Heart right ventricle (tissue), 16 donors: ENCODE measurements at regions not wholly inside any gene's neighbourhood (a gene's known extent, or its start where the extent isn't known, plus 50 kb on each side); places are given as distances from the start of the nearest gene placed in this dataset.

Source experiments
- ATAC-seq, 8 donors: fragments of 200-7000 bp; cut with Tn5 transposase; one replicate each; pipeline ENCODE4 v1.9.1; 2020; ENCODE audit warnings: mild to moderate bottlenecking in 8 of 8, moderate library complexity in 8 of 8, moderate number of reproducible peaks in 1 of 8
- DNase-seq, 2 donors: peaks; one replicate each; pipeline ENCODE4 v3.0.0-alpha.2; 2020
- H3K27ac ChIP-seq, 10 donors: fragments of 200-600 bp; sonication (generic) in 2 of 10; one replicate each; pipeline versions ENCODE4 v1.5.0 to v1.8.0; 2020 to 2022; ENCODE audit warnings: mild to moderate bottlenecking in 3 of 10
- H3K27me3 ChIP-seq, 7 donors: fragments of 200-600 bp; one replicate each; pipeline ENCODE4 v1.8.0; 2021 to 2022; ENCODE audit warnings: mild to moderate bottlenecking in 2 of 7
- H3K36me3 ChIP-seq, 9 donors: fragments of 200-600 bp; sonication (generic) in 1 of 9; one replicate each; pipeline versions ENCODE4 v1.5.0 to v1.8.0; 2020 to 2022; ENCODE audit warnings: mild to moderate bottlenecking in 2 of 9
- H3K4me1 ChIP-seq, 9 donors: fragments of 200-600 bp; sonication (generic) in 1 of 9; one replicate each; pipeline versions ENCODE4 v1.5.0 to v1.8.0; 2020 to 2022; ENCODE audit warnings: mild to moderate bottlenecking in 4 of 9
- H3K4me3 ChIP-seq, 10 donors: fragments of 200-600 bp; sonication (generic) in 2 of 10; one replicate each; pipeline versions ENCODE4 v1.5.0 to v1.8.0; 2020 to 2022; ENCODE audit warnings: mild to moderate bottlenecking in 7 of 10, moderate library complexity in 2 of 10
- H3K9me3 ChIP-seq, 11 donors: fragments of 200-600 bp in 10 of 11; sonication (generic) in 2 of 11; one replicate each; pipeline versions ENCODE4 v1.5.0 to v1.8.0; 2013 to 2022; ENCODE audit warnings: mild to moderate bottlenecking in 2 of 11, control low read depth in 1 of 11, moderate library complexity in 1 of 11
- WGBS, 2 donors: extraction: QIAGEN DNeasy Blood & Tissue Kit; methylation state at CpG; one replicate each; pipeline ENCODE4 v1.1.7; 2013; ENCODE audit warnings: inconsistent platforms in 1 of 2; 5-methylcytosine and 5-hydroxymethylcytosine counted together
- intact Hi-C, 10 donors: fragments of 100-400 bp; cut with DNase I; formaldehyde crosslinking; loops; one replicate each; pipeline versions ENCODE4 v1.11.1 to v1.14.2; 2022
- TF ChIP-seq, protein P1 (sequence below), 9 donors: fragments of 200-600 bp; sonication (generic) in 2 of 9; IDR thresholded peaks; one replicate each; pipeline versions ENCODE4 v1.5.0 to v1.8.0; 2021 to 2022; ENCODE audit warnings: antibody characterized with exemption in 9 of 9, mild to moderate bottlenecking in 5 of 9, moderate library complexity in 1 of 9
- donor health status: Arrhythmogenic right ventricular cardiomyopathy.
- donor health status: ischemic (EF 13 %, LVEDD 7.1; RV severe dilation, severe dysfunction).
- donor health status: healthy with polysubstance abuse.
- donor health status: DM: no; HTN: yes; CAD: no.
- donor health status: DM: no; HTN: no; CAD: no.
- donor health status: ischemic (EF 25% LVEDD 6.9; RV normal size, moderate dysfunction).
- donor health status: ischemic (EF 25% LVEDD 5.7; RV mildly dilated, moderate dysfunction).
- donor health status: healthy.
- donor health status: DM: yes; HTN: yes; CAD: no.
- donor health status: Ischemic cardiomyopathy.
- donor health status: ischemic (EF 35%, LVEDD 5.7; RV mildly dilated, moderate dysfunction).
- donor health status: nonischemic (EF 11% LVEDD 7.7; RV severe dilation, severe dysfunction).
- donor health status: DM: yes; HTN: yes; CAD: no.
- donor health status: PGD.
- donor health status: ischemic (EF 29% LVEDD 5.4; RV normal size, mild dysfunction).
- donor health status: nonischemic (EF 23%, LVEDD 6.1; RV moderate dilation, normal function).

DNA sequence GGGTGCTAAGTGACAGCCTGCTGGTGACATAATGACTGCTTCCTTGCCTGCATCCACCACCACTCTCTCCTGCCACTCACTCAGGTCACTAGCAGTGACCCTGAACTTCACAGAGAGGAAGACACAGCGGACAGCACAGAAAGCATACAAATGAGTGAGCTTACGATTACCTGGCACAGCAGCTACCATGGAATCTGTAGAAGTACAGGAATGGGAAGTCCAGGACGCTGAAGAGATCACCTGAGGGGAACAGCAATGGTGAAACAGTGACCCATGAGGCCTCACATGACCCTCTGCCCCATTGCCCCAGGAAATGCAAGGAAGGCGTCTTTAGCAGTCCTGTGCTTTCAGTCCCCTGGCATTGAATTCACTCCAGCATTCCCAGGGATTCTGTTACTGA, 96.7 kb upstream of the RIOK3 start:
- DNase-seq, result no peak
- intact Hi-C loops, result loop anchor here in 9 of 10 donors (5.0 to 10.0 kb wide), 9 partner anchors 79 to 332 kb away; partner anchors contain the start of gene CABLES1 (in 1 of the 9)
- TF ChIP-seq, protein P1, sequence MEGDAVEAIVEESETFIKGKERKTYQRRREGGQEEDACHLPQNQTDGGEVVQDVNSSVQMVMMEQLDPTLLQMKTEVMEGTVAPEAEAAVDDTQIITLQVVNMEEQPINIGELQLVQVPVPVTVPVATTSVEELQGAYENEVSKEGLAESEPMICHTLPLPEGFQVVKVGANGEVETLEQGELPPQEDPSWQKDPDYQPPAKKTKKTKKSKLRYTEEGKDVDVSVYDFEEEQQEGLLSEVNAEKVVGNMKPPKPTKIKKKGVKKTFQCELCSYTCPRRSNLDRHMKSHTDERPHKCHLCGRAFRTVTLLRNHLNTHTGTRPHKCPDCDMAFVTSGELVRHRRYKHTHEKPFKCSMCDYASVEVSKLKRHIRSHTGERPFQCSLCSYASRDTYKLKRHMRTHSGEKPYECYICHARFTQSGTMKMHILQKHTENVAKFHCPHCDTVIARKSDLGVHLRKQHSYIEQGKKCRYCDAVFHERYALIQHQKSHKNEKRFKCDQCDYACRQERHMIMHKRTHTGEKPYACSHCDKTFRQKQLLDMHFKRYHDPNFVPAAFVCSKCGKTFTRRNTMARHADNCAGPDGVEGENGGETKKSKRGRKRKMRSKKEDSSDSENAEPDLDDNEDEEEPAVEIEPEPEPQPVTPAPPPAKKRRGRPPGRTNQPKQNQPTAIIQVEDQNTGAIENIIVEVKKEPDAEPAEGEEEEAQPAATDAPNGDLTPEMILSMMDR (IDR thresholded peaks at IDR 0.05), result no peak
- Histone ChIP-seq H3K27ac (peak overlapping the region in 9 of 10 donors; percentile 29 to 83 (median 55)), H3K9me3 (no peaks in the 10 kb centered on the region), H3K4me1 (peaks cover 6 to 40% (median 25%) of the 10 kb centered on the region in 9 donors), H3K4me3 (no peak overlapping the region), H3K27me3 (no peaks in the 10 kb centered on the region), H3K36me3 (peaks cover 0 to 12% (median 0%) of the 10 kb centered on the region in 9 donors)
- ATAC-seq, result no peak
- 86 to 90% methylated on average over 4 of the region's 4 CpGs for WGBS, 2 donors

DNA sequence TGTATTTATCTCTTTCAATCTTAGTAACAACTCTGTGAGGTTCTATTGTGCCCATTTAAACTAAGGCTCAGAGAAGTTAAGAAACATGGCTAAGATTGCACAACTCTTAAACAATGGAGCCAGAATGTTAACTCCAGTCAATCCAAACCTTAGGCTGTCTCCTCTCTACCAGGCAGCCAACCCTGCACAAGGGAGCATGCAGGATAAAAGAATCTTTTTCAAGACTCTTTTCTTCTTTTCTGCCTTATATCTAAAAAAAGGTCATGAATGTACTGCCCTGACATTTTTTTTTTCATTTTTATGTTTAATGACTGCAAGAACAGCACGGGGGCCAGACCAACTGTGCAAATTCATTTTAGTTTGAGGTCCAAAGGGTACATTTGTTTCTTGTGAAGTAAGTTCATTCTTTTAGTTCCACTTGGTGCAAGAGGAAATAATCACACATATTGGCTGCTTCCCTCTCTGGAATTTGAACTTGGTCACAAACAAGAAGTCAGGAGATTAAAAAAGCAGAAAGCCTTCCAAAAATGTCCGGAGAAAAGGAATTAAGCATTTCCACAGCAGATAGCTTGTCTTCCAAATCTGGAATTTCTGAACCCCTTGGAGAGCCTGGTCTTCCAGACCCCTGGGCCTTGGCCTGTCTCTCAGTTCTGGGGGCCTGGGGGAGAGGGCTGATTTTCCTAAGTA, 96.0 kb upstream of the RIOK3 start:
- peak overlapping the region in 1 of 10 donors; percentile 38 for H3K4me3 ChIP-seq
- intact Hi-C loops, result loop anchor here in 9 of 10 donors (5.0 to 10.0 kb wide), 9 partner anchors 80 to 332 kb away; partner anchors contain the start of gene CABLES1 (in 1 of the 9)
- DNase-seq, result no peak

DNA sequence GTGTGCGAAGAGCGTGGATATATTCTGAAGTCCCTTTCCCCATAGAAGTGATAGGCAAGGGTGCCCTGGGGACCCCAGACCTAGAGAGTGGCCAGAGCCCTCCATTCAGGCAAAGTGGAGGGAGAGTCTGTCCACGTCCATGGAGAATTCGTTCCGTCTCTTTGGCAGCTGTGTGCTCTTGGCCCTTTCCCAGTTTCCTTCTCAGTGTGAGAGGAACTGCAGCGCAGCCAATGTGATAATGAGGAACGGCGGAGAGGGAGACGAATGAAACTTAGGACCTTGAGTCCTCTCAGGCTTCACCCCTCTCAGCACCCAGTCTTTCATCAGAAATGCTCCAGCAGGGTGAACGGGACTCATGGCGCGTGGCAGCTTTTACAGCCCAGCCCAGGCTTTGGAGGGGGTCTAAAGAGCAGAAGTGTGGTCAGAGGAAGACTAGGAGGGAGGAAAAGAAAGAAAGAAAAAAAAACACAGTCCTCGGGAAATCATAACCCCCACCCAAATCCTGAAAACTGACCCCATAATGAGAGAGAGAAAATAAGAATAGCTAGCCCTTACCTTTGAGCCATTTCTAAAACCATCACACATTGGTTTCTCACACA, 95.0 kb upstream of the RIOK3 start:
- TF ChIP-seq, protein P1 (IDR thresholded peaks at IDR 0.05), result no peak

More for the DNA sequence above, 96.0 kb upstream of the RIOK3 start:
- H3K9me3 ChIP-seq, result no peaks in the 10 kb centered on the region
- peak in 6 of 8 donors; percentile 12 to 45 (median 29) for ATAC-seq
- H3K36me3 ChIP-seq, result peaks cover 0 to 7% (median 0%) of the 10 kb centered on the region in 9 donors
- TF ChIP-seq, protein P1 (IDR thresholded peaks at IDR 0.05), result no peak
- H3K27ac ChIP-seq, result peak overlapping the region; percentile 18 to 83 (median 70)
- peaks cover 6 to 40% (median 25%) of the 10 kb centered on the region in 9 donors for H3K4me1 ChIP-seq
- WGBS, 2 donors, result 46 to 50% methylated on average over 2 of the region's 2 CpGs
- H3K27me3 ChIP-seq, result no peaks in the 10 kb centered on the region

DNA sequence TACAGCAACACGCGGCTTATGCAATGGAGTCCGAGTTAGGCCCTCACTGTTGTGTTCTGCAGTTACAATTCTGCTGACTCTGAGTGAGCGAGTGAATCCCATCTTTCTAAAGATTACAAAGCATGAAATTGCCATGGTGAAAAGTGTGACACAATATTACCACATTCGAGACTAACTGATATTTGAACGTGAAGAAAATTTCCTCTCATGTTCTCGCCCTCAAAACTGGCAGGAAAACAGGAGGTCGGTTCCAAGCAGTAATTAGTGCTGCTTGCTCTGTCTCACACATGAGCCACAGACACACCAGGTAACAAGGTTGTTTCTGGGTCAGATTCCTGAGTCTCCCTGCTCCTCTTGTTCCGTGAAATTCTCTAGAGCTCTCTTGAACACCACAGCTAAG, 93.7 kb upstream of the RIOK3 start:
- intact Hi-C loops, result loop anchor here in 9 of 10 donors (2.0 to 10.0 kb wide), 11 partner anchors 82 to 335 kb away; partner anchors contain the start of gene CABLES1 (in 2 of the 9)
- ATAC-seq, result no peak
- TF ChIP-seq, protein P1 (IDR thresholded peaks at IDR 0.05), result no peak
- no peaks in the 10 kb centered on the region for H3K9me3 ChIP-seq
- DNase-seq, result no peak
- WGBS, 2 donors, result 87 to 89% methylated on average over 9 of the region's 9 CpGs
- no peaks in the 10 kb centered on the region for H3K36me3 ChIP-seq
- peaks cover 6 to 40% (median 25%) of the 10 kb centered on the region in 9 donors for H3K4me1 ChIP-seq
- H3K27me3 ChIP-seq, result no peaks in the 10 kb centered on the region
- peak overlapping the region in 2 of 10 donors; percentile 75 to 83 for H3K27ac ChIP-seq
- H3K4me3 ChIP-seq, result no peak overlapping the region

More for the DNA sequence above, 95.0 kb upstream of the RIOK3 start:
- peak; percentile 73 to 91 (median 83) for ATAC-seq
- Histone ChIP-seq H3K27me3 (no peaks in the 10 kb centered on the region), H3K4me3 (peak overlapping the region in 8 of 10 donors; percentile 10 to 38 (median 26)), H3K9me3 (no peaks in the 10 kb centered on the region), H3K27ac (peak overlapping the region; percentile 18 to 83 (median 70)), H3K36me3 (no peaks in the 10 kb centered on the region), H3K4me1 (peaks cover 6 to 40% (median 25%) of the 10 kb centered on the region in 9 donors)
- intact Hi-C loops, result loop anchor here (1.0 to 10.0 kb wide), 13 partner anchors 81 to 333 kb away; partner anchors contain the start of gene CABLES1 (in 2 of the 10)
- WGBS, 2 donors, result 14 to 21% methylated on average over 13 of the region's 13 CpGs
- DNase-seq, result peak; percentile 64 to 79
